DOHH2 (cell line): ENCODE measurements at regions not wholly inside any gene's neighbourhood (a gene's known extent, or its start where the extent isn't known, plus 50 kb on each side); places are given as distances from the start of the nearest gene placed in this dataset.

Experiments used
- H3F3A ChIP-seq: fragments of 200-600 bp; sonication (generic), shearing (Covaris generic); 2 replicates; pipeline ENCODE4 v1.6.0; 2016; ENCODE audit warnings: antibody characterized with exemption, mild to moderate bottlenecking; ENCODE audit not compliant: control insufficient read depth, insufficient read depth
- H3K27ac ChIP-seq: fragments of 200-600 bp; sonication (generic); 2 replicates; pipeline ENCODE4 v1.5.1; 2014; ENCODE audit warnings: low read depth, mild to moderate bottlenecking, low read length, moderate library complexity
- H3K27me3 ChIP-seq: fragments of 200-600 bp; sonication (generic); 2 replicates; pipeline ENCODE4 v1.6.1; 2014; ENCODE audit warnings: mild to moderate bottlenecking, low read length, mixed read lengths; ENCODE audit not compliant: control insufficient read depth
- H3K36me3 ChIP-seq: fragments of 200-600 bp; sonication (generic); 2 replicates; pipeline ENCODE4 v1.6.1; 2014; ENCODE audit warnings: mild to moderate bottlenecking, low read length, moderate library complexity, mixed read lengths; ENCODE audit not compliant: control insufficient read depth
- H3K4me1 ChIP-seq: fragments of 200-600 bp; sonication (generic); 2 replicates; pipeline ENCODE4 v1.6.1; 2014; ENCODE audit warnings: mild to moderate bottlenecking, low read length, mixed read lengths; ENCODE audit not compliant: control insufficient read depth
- H3K4me2 ChIP-seq: fragments of 200-600 bp; sonication (generic); 2 replicates; pipeline ENCODE4 v1.6.0; 2014; ENCODE audit warnings: mild to moderate bottlenecking, low read length, moderate library complexity
- H3K4me3 ChIP-seq: fragments of 200-600 bp; sonication (generic); 2 replicates; pipeline ENCODE4 v1.5.1; 2014; ENCODE audit warnings: mild to moderate bottlenecking, low read length, mixed read lengths
- H3K79me2 ChIP-seq: fragments of 200-600 bp; sonication (generic); 2 replicates; pipeline ENCODE4 v1.6.1; 2014; ENCODE audit warnings: mild to moderate bottlenecking, low read length, mixed read lengths; ENCODE audit not compliant: control insufficient read depth
- H3K9me2 ChIP-seq: fragments of 200-600 bp; sonication (generic); replicated peaks from 2 replicates; pipeline ENCODE4 v1.6.1; 2014; ENCODE audit warnings: mild to moderate bottlenecking, low read length, mixed read lengths; ENCODE audit not compliant: control insufficient read depth
- H3K9me3 ChIP-seq: fragments of 200-600 bp; sonication (generic); 2 replicates; pipeline ENCODE4 v1.6.1; 2014; ENCODE audit warnings: antibody characterized with exemption, low read length, mixed read lengths; ENCODE audit not compliant: control insufficient read depth, insufficient read depth
- H4K20me1 ChIP-seq: fragments of 200-600 bp; sonication (generic); 2 replicates; pipeline ENCODE4 v1.6.0; 2014; ENCODE audit warnings: low read depth, mild to moderate bottlenecking, antibody characterized with exemption, low read length, moderate library complexity; ENCODE audit not compliant: control insufficient read depth, insufficient read depth
- CTCF ChIP-seq: fragments of 200-600 bp; sonication (generic); IDR thresholded peaks from one replicate; pipeline ENCODE4 v1.5.1; 2014; ENCODE audit warnings: antibody characterized with exemption, mild to moderate bottlenecking, low read depth, low read length; ENCODE audit not compliant: poor library complexity, severe bottlenecking
- EZH2phosphoT487 ChIP-seq: fragments of 200-600 bp; sonication (generic); IDR thresholded peaks from 2 replicates; pipeline ENCODE4 v1.6.1; 2017; ENCODE audit warnings: borderline replicate concordance, mild to moderate bottlenecking, antibody characterized with exemption, low read length, moderate library complexity, mixed read lengths

DNA sequence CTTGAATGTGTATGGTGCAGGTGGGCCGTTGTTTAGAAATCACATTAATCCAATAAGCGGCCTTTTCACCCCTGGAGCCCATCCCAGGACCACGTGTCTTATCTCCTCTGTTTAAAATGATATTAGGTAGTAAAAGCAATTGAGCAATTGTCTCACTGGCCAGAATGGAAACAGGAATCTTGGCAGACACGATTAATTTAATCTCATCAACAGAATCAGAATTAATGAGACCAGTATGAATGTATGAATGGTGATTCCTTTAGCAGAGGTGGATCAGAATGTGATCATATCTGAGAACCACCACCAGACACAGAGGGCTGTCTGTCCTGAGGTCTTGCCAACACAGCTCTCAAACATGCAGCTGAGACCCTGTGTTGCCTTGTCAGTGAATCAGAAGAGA is 1591.4 kb downstream of the REEP3 start:
- no peak overlapping the region for H3K4me2 ChIP-seq

DNA sequence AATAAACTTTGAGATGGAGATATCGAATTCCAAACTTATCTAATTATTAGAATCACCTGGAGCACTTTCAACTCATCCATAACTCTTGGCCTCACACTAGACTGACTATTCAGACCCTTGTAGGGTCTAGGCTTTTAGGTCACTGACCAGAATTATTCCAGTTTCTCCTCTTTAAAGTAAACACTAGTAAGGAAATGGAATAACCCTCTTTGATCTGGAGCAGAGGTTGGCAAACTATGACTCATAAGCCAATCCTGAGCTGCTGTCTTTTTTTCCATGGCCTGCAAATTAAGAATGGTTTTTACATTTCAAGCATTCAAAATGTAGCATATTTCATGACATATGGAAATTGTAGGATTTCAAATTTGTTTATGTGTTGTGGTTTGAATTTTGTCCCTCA is 1601.9 kb downstream of the REEP3 start:
- H3F3A ChIP-seq = no peaks in the 10 kb centered on the region
- H3K4me3 ChIP-seq = no peak overlapping the region
- H3K9me3 ChIP-seq = no peaks in the 10 kb centered on the region
- H3K4me2 ChIP-seq = no peak overlapping the region
- no peak overlapping the region for H3K27ac ChIP-seq
- no peaks in the 10 kb centered on the region for H3K79me2 ChIP-seq
- no peaks in the 10 kb centered on the region for H3K36me3 ChIP-seq
- TF ChIP-seq EZH2phosphoT487 = no peak
- TF ChIP-seq CTCF = no peak
- no peaks in the 10 kb centered on the region for H4K20me1 ChIP-seq
- no peaks in the 10 kb centered on the region for H3K4me1 ChIP-seq
- no peaks in the 10 kb centered on the region for H3K9me2 ChIP-seq
- H3K27me3 ChIP-seq = no peaks in the 10 kb centered on the region

More for the DNA sequence above, 1591.4 kb downstream of the REEP3 start:
- Histone ChIP-seq H3K4me1 (no peaks in the 10 kb centered on the region), H3K27me3 (no peaks in the 10 kb centered on the region), H3K79me2 (no peaks in the 10 kb centered on the region), H3K27ac (no peak overlapping the region), H3K9me3 (no peaks in the 10 kb centered on the region), H3K9me2 (no peaks in the 10 kb centered on the region), H3K36me3 (no peaks in the 10 kb centered on the region), H3F3A (no peaks in the 10 kb centered on the region), H4K20me1 (no peaks in the 10 kb centered on the region), H3K4me3 (no peak overlapping the region)
- TF ChIP-seq CTCF (no peak), EZH2phosphoT487 (no peak)

DNA sequence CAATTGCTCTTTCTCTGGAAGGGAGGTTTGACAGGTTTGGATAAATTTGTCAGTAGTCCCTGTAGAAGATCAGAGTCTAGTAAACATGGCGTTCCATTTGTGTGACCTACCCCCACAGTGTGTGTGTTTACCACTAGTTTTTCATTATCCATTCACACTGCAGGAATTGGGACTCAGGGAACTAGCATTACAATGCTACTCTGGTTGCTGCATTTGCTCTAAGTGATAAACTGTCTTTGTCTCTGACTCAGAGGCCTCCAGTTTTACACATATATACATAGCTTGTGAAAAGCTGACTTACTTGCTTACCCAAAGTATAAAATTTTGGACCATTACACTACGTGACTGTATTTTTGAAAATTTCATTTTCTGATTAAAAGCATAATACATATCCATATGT is 1604.0 kb downstream of the REEP3 start:
- Histone ChIP-seq H3K9me3 (no peaks in the 10 kb centered on the region), H3K27me3 (no peaks in the 10 kb centered on the region), H3K9me2 (no peaks in the 10 kb centered on the region), H3K36me3 (no peaks in the 10 kb centered on the region), H3K4me2 (no peak overlapping the region), H3K79me2 (no peaks in the 10 kb centered on the region), H3K4me1 (no peaks in the 10 kb centered on the region), H3K27ac (no peak overlapping the region), H3F3A (no peaks in the 10 kb centered on the region), H3K4me3 (no peak overlapping the region), H4K20me1 (no peaks in the 10 kb centered on the region)
- TF ChIP-seq EZH2phosphoT487 = no peak

GRCh38 chr10:65126288-65126687 is 1605.1 kb downstream of the REEP3 start:
- no peaks in the 10 kb centered on the region for H3K4me1 ChIP-seq
- TF ChIP-seq CTCF (no peak), EZH2phosphoT487 (no peak)
- no peaks in the 10 kb centered on the region for H3K79me2 ChIP-seq
- no peaks in the 10 kb centered on the region for H3F3A ChIP-seq
- H3K27me3 ChIP-seq = no peaks in the 10 kb centered on the region
- no peaks in the 10 kb centered on the region for H4K20me1 ChIP-seq
- H3K9me2 ChIP-seq = no peaks in the 10 kb centered on the region
- H3K4me2 ChIP-seq = no peak overlapping the region
- no peaks in the 10 kb centered on the region for H3K36me3 ChIP-seq
- H3K27ac ChIP-seq = no peak overlapping the region
- no peaks in the 10 kb centered on the region for H3K9me3 ChIP-seq
- no peak overlapping the region for H3K4me3 ChIP-seq
